HG03039 (cell line): ENCODE measurements at regions not wholly inside any gene's neighbourhood (a gene's known extent, or its start where the extent isn't known, plus 50 kb on each side); places are given as distances from the start of the nearest gene placed in this dataset.
"Not testable (repeated sequence)": the region's sequence is repeated elsewhere in the genome, so short reads cannot be mapped to it uniquely, and the experiment has no call there.

Source experiments
- ATAC-seq: cut with Tn5 transposase; IDR thresholded peaks from one replicate; pipeline ENCODE4 v1.9.1; 2021; ENCODE audit warnings: mild to moderate bottlenecking, moderate library complexity; ENCODE audit not compliant: unreplicated experiment

DNA sequence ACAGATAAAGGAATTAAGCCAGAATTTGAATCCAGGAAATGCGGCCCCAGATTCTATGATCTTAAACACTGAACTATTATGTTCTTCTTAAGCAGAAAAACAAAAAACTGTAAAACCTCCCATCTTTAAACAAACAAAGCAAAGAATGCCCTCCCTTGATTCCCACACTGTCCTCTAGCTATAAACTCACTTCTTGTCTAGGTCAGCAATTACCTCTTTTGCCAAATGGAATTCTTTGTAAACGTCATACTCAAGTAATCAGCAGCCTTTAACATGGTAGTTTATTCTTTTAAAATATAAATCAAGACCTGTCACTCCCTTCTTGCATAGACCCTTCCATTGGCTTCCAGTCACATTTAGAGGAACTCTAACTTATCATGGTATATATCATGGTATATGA, 958.9 kb upstream of the CNTN5 start:
- ATAC-seq = no peak

DNA sequence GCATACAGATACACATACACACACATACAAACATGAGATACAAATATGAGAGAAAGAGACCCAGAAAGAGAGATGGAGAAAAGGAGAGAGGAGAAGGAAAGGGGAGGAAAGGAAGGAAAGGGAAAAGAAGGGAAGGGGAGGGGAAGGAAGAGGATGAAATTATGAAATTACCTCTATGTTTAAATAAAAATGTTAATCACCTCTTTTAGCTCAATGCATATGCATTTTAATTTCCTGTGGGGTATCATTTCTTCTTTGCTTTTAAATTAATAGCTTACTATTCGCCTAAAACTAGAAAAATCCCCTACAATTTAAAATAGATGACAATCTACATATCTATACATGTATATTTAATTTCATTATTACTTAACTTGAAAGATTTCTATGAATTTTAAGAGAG, 958.0 kb upstream of the CNTN5 start:
- no peak for ATAC-seq

DNA sequence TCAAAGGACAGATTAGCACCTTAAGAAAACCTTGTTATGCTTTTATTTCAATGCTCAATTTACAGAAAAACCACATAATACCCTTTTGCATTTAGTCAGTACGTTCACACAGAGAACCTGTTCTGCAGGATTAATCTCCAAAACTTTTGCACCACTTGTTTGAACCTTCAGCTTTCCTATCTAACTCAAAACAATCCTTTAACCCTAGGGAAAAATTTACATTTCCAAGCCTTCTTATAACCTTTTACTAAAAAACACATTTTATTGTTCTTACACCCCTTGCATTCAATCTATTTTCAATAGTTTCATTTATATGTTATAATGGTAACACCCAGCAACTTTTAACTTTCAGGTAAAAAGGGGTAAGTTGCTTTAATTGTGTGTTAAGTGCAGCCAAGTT, 952.5 kb upstream of the CNTN5 start:
- no peak for ATAC-seq

DNA sequence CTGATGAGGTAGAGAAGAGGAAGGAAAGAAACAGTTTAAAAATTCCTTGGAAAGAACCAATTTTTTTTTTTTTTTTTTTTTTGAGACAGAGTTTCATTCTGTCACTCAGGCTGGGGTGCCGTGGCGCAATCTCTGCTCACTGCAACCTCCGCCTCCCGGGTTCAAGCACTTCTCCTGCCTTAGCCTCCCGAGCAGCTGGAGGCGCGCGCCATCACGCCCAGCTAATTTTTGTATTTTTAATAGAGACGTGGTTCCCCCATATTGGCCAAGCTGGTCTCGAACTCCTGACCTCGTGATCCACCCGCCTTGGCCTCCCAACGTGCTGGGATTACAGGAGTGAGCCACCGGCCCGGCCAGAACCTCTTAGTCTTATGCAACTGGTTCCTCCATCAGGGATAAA, 951.6 kb upstream of the CNTN5 start:
- not testable (repeated sequence) for ATAC-seq

DNA sequence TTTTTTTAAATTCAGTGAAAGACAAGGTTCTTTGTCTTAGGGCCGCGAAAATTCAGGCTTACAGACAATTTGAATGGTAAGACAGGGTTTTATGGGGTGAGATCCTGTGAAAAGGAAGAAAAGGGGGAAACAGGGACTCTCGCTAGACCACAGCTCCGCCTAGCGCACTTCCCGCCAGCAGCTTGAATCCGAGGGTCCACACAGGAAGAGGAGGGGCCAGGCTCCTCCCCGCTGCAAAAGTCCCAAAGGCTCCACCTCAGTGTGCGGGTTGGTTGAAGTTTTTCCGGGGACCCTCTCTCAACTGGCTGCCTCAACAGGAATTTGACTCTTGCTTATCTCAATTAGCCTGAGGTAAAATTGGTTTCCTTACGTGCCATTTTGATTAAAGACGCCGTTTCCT, 950.9 kb upstream of the CNTN5 start:
- ATAC-seq = no peak

DNA sequence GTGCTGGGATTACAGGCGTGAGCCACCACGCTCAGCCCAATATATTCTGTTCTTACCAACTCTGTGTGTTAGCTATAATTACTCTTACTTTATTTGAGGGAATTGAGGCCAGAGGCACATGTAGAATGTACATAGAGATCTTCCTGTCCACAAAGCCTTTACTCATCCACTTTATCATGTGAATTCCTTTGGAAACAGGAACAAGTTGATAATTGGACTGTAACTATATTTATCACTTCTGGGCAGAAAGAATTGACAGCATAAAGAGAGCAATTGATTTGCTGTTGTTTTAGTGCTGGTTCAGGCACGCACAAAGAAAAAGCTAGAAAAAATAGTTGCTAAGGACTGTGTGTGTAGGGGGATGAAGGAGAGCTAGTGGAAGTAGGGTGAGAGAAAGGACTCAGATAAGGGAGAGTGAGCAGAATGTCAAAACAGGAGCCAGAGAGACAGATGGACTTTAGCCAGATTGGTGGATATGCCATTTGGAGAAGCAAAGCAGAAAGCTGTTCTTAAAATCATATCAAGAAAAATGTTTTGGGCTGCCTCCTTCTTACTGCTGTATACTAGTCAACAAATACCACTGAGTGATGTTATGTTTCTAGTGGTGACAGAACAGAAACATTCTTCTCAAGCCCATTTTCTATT, 929.8 kb upstream of the CNTN5 start:
- ATAC-seq = no peak

DNA sequence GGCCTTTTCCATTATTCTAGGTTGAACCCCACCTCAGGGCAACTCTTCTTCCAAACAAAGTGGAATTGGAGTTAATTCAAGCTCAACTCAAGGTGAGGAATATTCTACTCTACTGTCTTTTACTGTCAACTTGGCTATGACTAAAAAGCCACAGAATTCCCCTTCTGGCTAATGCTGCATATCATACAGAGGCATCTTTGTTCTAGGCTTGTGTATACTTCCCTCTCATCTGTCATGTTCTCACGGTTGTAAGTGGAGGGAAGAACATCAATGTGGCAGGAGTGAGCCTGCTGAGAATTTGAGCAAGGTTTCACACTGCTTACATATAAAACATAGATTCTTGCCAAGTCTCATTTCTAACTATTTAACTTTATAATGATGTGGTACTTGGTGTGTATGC, 921.4 kb upstream of the CNTN5 start:
- no peak for ATAC-seq

DNA sequence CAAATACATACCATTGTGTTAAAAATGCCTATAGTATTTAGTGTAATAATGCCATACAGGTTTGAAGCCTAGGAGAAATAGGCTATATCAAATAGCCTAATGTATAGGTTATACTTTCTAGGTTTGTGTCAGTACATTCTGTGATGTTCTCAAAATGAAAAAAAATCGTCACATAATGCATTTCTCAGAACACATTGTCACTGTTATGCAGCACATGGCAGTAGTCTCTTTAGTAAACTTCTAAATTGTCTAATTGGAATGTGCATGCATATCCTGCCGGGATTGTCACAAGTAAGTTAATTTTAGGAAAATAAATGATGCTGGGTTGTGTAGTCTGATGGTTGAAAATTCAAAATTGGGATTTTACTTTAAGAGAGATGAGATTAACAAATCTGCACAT, 920.1 kb upstream of the CNTN5 start:
- no peak for ATAC-seq

DNA sequence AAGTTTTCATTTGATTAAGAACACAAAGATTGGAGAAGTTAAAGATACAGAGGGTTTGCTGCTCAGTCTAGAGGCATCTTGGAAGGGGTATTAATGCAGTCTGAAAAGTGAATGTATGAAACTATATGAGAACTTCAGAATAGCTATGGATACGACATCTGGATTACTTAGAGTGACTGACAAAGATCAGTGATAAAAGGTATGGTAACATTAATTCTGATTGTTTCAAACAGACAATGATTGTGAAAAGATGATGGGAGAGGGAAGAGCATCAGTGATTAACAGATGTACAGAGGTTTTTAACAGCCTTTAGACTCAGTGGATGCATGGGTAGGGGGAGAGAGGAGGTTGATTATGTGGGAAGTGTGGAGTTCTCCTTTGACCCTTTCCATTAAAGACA, 919.4 kb upstream of the CNTN5 start:
- no peak for ATAC-seq

DNA sequence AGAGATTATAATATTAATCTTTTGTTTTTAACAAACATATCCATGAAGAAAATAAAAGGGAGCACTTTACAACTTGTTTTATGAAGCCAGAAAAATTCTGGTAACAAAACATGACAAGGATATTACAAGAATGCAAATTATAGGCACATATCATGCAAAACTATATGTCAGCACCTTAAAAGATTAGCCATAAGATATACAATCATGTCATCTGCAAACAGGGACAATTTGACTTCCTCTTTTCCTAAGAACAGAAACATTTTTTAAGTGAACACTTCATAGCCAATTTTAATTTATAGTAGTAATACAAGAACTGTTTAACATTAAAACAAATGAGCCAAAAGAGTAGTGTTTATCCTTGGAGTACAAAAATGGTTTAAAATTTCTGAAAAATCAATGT, 916.5 kb upstream of the CNTN5 start:
- no peak for ATAC-seq

DNA sequence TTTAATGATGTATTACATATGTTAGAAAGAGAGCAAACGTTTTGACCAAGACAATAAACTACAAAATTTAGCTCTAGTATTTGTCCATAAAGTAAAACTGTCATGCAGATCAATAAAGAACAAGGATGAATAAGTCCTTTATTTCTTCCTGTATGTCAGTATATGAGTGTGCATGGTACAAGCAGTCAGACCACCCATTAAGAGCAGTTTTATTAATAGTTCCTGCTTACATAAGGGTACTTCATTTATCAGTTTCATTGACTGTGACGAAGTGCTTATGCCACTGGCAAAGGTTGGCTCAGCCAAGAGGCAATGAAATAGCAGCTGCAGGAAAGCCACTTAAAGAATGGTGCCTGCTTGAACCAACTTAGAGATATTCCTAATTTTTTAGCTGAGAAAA, 913.0 kb upstream of the CNTN5 start:
- ATAC-seq = no peak

DNA sequence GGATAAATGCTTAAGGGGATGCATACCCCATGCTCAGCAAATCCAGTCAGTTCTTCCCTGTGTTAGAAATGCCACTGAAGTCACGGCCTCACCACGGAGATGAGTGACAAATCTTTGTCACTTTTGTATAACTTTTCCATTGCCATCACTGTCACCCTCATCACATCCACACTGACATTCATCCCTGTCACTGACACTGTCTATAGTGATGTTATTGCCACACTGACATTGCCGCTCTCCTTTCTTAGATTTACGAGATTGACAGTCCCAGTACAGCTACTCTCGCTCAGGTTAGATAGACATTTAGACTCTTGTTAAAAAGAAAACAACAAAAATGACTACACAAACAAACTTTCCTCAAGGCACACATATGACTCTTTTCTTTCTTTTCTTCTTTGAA, 910.7 kb upstream of the CNTN5 start:
- ATAC-seq = no peak

DNA sequence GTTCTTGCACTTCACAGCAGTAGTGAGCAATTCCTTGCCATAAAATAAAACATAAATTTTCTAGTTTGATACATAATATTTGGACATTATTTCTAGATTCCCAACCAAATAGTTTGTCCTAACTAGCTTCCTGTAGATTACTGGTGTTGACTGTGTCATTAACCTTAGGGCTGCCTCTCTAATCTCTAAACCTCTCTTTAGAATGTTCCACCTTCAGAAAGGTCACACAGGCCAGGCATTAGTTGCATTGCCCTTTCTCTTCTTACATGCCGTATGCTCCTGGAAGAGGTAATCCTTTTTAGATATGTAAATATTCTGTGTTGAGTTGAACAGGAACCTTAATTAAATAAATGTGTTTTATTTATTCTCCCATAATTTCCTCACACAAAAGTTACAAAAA, 904.9 kb upstream of the CNTN5 start:
- no peak for ATAC-seq

DNA sequence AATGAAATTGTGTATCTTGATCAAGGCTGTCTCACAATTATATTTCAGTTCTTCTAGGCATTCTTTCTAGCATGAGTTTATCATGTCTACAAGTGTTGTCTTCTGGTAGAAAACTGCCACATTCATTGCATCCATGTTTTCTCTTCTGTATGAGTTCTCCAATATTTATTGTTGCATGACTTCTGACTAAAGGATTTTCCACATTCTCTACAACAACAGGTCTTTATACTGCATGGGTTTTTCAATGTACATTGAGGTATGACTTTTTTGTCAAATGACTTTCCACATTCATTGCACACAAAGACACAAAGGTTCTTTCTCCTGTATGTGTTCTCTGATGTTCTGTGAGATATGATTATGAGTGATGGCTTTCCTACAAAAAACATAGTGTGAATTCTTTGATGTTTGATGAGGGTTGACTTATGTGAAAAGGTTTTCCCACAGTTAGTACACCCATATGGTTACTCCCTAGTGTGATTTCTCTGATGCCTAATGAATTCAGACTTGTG, 890.6 kb upstream of the CNTN5 start:
- ATAC-seq = no peak

DNA sequence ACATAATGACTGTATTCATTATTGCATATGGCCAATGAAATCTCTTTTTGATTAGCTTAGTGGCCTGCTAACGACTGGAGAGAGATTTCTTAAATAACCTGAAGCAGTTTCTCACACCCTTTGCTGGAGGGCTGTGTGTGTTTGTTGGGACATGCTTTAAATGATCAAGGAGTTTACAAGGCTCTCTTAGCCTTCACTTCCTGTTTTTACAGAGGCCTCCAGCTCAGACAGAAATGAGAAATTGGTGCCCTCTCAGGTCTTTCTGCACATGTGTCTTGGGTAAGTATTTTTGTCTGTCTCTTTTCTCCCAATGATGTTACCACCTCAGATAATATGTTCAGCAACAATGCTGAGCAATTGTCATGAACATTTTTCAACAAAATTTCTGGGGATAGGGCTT, 884.4 kb upstream of the CNTN5 start:
- ATAC-seq = no peak

DNA sequence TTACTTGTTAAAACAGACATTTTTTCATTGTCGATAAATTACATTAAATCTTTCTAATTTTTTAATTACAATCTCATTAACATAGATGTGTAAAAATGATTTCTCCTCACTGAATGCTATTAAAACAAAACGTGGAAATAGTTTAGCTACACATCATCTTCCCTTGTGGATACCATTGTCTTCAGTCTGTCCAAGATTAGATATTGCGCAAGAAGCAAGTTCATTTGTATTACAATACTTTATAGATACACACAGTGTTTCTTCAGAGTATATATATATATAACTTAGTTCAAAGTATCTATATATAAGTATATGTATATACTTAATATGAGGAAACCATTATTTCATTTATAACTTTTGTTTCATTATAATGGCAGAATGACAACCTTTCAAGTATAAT, 883.3 kb upstream of the CNTN5 start:
- no peak for ATAC-seq

DNA sequence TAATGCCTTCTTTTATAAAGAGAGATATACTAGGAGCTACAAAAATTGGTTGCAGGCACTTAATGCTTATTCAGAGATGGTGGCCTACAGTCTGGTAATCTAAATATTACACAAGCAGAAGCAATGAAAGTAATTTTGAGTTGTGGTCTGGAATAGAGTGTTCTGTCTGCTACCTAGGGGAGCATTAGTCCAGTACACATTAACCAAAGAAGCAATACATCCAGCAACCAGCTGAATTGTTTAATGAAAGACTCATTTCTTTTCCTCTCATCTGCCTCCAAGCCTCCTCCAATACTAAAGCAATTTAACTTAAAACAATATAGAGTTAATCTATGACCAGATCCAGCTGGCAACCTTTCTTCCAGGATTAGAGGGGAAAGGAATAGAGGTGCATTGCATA, 877.1 kb upstream of the CNTN5 start:
- ATAC-seq = no peak

DNA sequence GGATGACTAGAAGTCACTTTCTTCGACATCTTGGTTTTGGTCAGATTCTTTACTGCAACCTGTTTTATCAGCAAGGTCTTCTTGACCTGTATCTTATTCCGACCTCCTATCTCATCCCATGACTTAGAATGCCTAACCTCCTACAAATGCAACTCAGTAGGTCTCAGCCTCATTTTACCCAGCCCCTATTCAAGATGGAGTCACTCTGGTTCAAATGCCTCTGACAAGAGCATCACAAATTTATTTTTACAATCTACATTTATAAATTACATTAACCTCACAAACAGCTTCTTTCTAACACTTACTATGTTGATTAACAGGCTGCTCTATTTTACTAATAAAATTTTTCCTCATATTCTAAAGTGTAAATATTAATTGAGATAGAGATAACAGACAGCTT, 867.0 kb upstream of the CNTN5 start:
- ATAC-seq = no peak

DNA sequence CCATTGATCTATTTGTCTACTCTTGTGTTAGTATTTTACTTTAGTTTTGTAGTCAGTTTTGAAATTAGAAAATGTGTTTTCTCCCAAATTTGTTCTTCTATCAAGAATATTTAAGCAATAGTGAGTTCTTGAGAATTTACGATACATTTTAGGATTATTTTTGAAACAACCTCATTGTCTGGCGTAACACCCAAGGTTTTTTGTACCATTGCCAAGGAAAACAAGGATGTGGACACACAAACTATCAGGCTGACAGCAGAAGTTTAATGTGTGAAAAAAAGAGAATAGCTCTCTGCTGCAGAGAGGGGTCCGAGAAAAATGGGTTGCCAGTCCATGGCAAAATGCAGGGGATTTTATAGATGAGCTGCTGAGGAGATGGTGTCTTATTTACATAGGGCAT, 865.1 kb upstream of the CNTN5 start:
- no peak for ATAC-seq

DNA sequence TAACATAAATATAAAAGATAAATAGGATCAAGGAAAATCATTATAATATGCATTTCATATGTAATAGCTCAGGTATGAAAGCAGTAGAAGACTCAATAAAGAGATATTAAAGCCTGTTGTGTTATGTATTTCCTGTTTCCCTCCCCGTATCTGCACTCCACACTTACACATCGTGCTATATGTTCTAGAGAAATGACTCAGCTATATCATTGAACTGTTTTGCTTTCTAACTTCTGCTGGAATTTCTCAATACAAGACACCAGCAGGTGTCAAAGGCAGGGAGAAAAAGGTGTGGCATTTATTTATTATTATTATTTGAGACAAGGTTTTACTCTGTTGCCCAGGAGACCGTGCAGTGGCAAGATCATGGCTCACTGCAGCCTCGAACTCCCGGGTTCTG, 842.8 kb upstream of the CNTN5 start:
- ATAC-seq = no peak

DNA sequence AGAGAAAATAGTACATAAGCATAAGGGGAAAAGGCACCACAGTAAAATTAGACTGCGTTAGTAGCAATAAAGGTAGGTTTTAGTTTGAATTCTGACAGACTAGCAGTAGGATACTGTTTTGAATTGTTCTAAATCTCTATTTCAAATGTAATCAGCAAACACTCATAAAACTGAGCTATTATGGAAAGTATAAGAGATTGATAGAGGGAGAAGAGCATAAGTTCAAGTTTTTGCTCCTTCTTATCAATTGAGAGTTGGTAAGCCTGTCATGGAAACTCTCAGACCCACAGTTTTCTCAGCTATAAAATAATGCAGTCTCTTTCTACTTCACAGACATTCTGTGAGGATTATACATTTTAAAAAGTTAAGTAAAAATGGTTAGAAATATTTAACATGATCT, 840.2 kb upstream of the CNTN5 start:
- no peak for ATAC-seq

DNA sequence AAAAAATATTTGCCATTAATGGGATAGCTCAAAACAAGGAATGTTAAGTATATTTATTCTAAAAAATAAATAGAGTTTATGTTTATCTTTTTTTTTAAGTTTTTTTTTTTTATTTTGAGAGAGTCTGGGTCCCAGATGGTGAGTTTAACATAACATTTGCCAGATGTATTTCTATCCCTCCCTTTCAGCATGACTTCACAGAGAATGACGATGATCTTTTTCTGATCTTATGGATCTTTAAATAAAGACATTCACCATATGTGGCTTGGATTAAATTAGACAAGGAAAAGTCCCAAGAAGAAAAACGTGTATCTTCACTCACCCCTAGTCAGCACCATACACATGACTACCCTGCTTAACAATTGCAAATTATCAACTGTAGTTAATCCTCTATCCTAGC, 839.8 kb upstream of the CNTN5 start:
- ATAC-seq = no peak

DNA sequence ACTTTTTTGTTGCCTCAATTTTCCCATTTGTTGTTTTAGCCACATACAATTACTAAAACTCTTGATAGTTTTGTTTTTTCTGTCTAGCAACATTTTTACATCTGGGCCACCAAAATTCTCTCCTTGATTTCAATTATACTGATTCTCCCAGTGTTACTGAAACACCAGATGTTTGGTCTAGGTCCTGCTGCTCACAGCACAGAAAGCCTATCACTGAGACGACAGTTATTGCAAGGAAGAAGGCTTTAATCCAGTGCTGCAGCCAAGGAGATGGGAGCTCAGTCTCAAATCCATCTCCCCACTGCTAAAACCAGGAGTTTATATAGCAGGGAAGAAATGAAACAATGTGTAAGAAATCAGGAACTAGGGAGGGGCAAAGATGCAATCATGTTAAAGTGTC, 837.7 kb upstream of the CNTN5 start:
- no peak for ATAC-seq

DNA sequence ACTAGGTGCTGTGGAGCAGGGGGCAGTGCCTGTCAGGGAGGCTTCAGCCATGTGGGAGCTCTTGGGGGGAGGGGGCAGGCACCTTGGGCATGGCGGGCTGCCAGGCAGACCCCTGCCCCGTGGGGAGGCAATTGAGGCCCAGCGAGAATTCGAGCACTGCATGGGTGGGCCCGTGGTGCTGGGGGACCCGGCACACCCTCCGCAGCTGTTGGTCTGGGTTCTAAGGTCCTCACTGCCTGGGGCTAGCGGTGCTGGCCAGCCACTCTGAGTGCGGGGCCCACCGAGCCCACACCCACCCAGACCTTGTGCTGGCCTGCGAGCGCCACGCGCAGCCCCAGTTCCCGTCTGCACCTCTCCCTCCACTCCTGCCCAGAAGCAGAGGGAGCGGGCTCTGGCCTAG, 835.5 kb upstream of the CNTN5 start:
- ATAC-seq = no peak
